Uterus (tissue), 2 donors: ENCODE measurements at regions not wholly inside any gene's neighbourhood (a gene's known extent, or its start where the extent isn't known, plus 50 kb on each side); places are given as distances from the start of the nearest gene placed in this dataset.

Experiments
- CTCF ChIP-seq, 4 experiments: fragments of 200-600 bp in 2 of 4; fragments of 450-650 bp in 2 of 4; sonication (generic) in 2 of 4; IDR thresholded peaks; one replicate each; pipeline ENCODE4 v1.5.1; 2016 to 2019; ENCODE audit warnings: antibody characterized with exemption in 4 of 4, mild to moderate bottlenecking in 2 of 4, moderate library complexity in 1 of 4
- POLR2A ChIP-seq, 2 donors: fragments of 450-650 bp; IDR thresholded peaks; one replicate each; pipeline ENCODE4 v1.6.1; 2016; ENCODE audit warnings: antibody characterized with exemption in 2 of 2, mild to moderate bottlenecking in 1 of 2, moderate library complexity in 1 of 2

DNA sequence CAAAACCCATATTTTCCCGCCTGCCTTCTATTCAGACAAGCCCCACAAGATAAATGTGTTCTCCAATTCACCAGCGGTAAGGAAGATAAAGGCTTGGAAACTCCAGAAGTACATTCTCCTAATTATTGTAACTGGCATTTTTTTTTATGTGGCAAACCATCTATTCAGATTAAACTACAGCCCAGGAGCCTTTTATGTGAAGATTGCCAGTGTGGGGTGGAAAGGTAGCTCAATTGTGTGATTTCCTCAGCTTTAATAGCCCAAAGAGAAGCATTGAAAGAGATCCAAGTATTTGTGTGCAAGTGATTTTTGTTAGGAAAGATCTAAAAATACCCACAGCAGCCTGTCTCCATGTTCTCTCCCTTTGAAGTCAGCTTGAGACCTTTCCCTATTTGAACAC lies 451.4 kb upstream of the CCL2 start:
- no peak for TF ChIP-seq CTCF (IDR thresholded peaks at IDR 0.05)
- no peak for TF ChIP-seq POLR2A (IDR thresholded peaks at IDR 0.05)
